Psoas muscle (tissue), 7 donors: ENCODE measurements at regions not wholly inside any gene's neighbourhood (a gene's known extent, or its start where the extent isn't known, plus 50 kb on each side); places are given as distances from the start of the nearest gene placed in this dataset.

Experiments
- ATAC-seq, 4 donors: fragments of 200-7000 bp; cut with Tn5 transposase; one replicate each; pipeline ENCODE4 v1.9.1; 2020; ENCODE audit warnings: moderate library complexity in 3 of 4, mild to moderate bottlenecking in 2 of 4
- DNase-seq, 2 donors: peaks; one replicate each; pipeline ENCODE4 v3.0.0-alpha.2; 2020
- H3K27ac ChIP-seq: fragments of 200-600 bp; one replicate; pipeline ENCODE4 v1.8.0; 2022
- H3K27me3 ChIP-seq, 3 donors: fragments of 200-600 bp in 1 of 3; one replicate each; pipeline versions ENCODE4 v1.6.1 to v1.8.0; 2013 to 2022; ENCODE audit warnings: low read length in 2 of 3, mild to moderate bottlenecking in 2 of 3, moderate library complexity in 1 of 3; ENCODE audit not compliant: insufficient read depth in 3 of 3
- H3K36me3 ChIP-seq, 2 donors: fragments of 200-600 bp in 1 of 2; one replicate each; pipeline versions ENCODE4 v1.6.1 to v1.8.0; 2013 to 2022; ENCODE audit warnings: low read depth in 1 of 2, mild to moderate bottlenecking in 1 of 2, moderate library complexity in 1 of 2; ENCODE audit not compliant: insufficient read depth in 1 of 2
- H3K4me1 ChIP-seq: fragments of 200-600 bp; one replicate; pipeline ENCODE4 v1.8.0; 2022
- H3K4me3 ChIP-seq: fragments of 200-600 bp; one replicate; pipeline ENCODE4 v1.8.0; 2022; ENCODE audit warnings: mild to moderate bottlenecking
- H3K9me3 ChIP-seq: fragments of 200-600 bp; one replicate; pipeline ENCODE4 v1.8.0; 2022
- WGBS, 3 donors: extraction: QIAGEN DNeasy Blood & Tissue Kit; methylation state at CpG; one replicate each; pipeline versions ENCODE4 v1.1.6 to v1.1.7; 2013; 5-methylcytosine and 5-hydroxymethylcytosine counted together
- intact Hi-C, 2 donors: fragments of 100-400 bp; cut with DNase I; formaldehyde crosslinking; loops; one replicate each; pipeline versions ENCODE4 v1.11.0 to v1.14.2; 2022
- TF ChIP-seq, protein P1 (sequence below): fragments of 200-600 bp; IDR thresholded peaks from one replicate; pipeline ENCODE4 v1.8.0; 2022; ENCODE audit warnings: antibody characterized with exemption
- donor health status: healthy with polysubstance abuse.
- donor health status: DM: no; HTN: no; CAD: no; lungs with moderate emphysema.
- donor health status: Bipolar disorder and iron deficiency.
- donor health status: healthy.
- donor health status: DM: yes; HTN: yes; CAD: no.
- donor health status: DM: no; HTN: no; CAD: no.
- donor health status: DM: yes; HTN: yes; CAD: no.

DNA sequence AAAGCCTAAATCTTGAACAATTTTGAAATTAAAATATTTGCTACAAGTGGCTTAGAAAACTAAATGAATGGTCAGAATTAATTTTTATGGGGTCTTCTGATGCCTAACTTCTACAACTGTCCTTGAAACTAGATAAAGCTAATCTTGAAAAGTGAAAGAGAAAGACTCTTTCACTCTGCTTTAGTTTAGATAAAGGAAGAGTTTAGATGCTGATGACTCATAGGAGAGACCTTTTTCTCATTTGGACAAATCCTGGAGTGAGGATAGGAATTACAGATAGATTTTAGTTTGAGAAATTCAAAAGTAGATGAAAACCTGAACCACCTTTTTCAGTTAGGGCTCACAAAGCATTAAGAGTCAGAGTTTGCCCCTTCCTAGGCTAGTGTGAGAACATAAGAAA is 342.3 kb upstream of the GRID2 start:
- TF ChIP-seq, protein P1, sequence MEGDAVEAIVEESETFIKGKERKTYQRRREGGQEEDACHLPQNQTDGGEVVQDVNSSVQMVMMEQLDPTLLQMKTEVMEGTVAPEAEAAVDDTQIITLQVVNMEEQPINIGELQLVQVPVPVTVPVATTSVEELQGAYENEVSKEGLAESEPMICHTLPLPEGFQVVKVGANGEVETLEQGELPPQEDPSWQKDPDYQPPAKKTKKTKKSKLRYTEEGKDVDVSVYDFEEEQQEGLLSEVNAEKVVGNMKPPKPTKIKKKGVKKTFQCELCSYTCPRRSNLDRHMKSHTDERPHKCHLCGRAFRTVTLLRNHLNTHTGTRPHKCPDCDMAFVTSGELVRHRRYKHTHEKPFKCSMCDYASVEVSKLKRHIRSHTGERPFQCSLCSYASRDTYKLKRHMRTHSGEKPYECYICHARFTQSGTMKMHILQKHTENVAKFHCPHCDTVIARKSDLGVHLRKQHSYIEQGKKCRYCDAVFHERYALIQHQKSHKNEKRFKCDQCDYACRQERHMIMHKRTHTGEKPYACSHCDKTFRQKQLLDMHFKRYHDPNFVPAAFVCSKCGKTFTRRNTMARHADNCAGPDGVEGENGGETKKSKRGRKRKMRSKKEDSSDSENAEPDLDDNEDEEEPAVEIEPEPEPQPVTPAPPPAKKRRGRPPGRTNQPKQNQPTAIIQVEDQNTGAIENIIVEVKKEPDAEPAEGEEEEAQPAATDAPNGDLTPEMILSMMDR: no peak
- intact Hi-C loops: no loop called here

DNA sequence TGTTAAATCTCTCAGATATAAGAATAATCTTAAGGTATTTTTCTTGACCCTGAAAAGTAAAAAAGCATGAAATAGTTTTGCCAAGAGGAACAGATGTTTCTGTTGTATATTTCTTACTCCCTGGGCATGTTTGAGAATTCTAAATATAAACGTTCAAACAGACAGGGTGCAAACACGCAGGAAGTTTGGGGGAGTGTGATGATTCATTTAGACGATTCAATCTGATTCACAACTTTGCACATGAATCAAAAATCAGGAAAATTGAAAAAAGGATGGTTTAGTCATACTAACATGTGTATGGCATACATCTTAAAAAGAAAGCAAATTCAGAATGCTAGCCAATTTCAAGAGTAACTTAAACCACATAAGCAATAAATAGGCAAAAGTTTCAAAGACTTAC is 340.3 kb upstream of the GRID2 start:
- WGBS, 3 donors: 9 to 24% (median 13%) methylated on average over 3 of the region's 3 CpGs
- Histone ChIP-seq H3K36me3 (no peaks in the 10 kb centered on the region), H3K27me3 (no peaks in the 10 kb centered on the region), H3K4me1 (no peaks in the 10 kb centered on the region), H3K4me3 (no peak overlapping the region), H3K27ac (no peak overlapping the region), H3K9me3 (no peaks in the 10 kb centered on the region)
- no peak for ATAC-seq
- DNase-seq: no peak
- intact Hi-C loops: no loop called here
- TF ChIP-seq, protein P1: no peak

More for the DNA sequence above, 342.3 kb upstream of the GRID2 start:
- Histone ChIP-seq H3K27me3 (no peaks in the 10 kb centered on the region), H3K4me3 (no peak overlapping the region), H3K4me1 (no peaks in the 10 kb centered on the region), H3K36me3 (no peaks in the 10 kb centered on the region), H3K27ac (no peak overlapping the region), H3K9me3 (no peaks in the 10 kb centered on the region)
- no peak for ATAC-seq
- DNase-seq: no peak

DNA sequence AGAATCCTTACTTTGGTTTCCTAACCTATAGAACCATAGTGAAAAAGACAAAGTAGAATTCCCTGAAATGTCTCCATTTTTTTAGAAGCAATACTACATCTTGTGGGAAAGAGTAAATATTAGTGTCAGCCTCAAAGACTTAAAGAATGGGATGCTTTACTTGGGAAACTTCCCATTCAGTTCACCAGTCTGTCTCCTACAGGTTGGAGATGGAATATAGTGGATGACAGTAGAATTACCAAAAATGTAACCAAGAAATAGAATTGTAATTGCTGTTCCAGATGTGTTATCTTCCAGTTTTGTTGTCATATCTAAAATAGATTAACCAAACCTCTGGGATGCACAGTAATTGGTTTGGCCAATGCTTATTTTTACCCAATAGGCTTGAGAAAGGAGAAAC is 338.6 kb upstream of the GRID2 start:
- TF ChIP-seq, protein P1: no peak
- H3K36me3 ChIP-seq: no peaks in the 10 kb centered on the region
- no peaks in the 10 kb centered on the region for H3K4me1 ChIP-seq
- no peaks in the 10 kb centered on the region for H3K27me3 ChIP-seq
- ATAC-seq: no peak
- no peak overlapping the region for H3K4me3 ChIP-seq
- no peak overlapping the region for H3K27ac ChIP-seq
- DNase-seq: no peak
- intact Hi-C loops: no loop called here
- no peaks in the 10 kb centered on the region for H3K9me3 ChIP-seq

DNA sequence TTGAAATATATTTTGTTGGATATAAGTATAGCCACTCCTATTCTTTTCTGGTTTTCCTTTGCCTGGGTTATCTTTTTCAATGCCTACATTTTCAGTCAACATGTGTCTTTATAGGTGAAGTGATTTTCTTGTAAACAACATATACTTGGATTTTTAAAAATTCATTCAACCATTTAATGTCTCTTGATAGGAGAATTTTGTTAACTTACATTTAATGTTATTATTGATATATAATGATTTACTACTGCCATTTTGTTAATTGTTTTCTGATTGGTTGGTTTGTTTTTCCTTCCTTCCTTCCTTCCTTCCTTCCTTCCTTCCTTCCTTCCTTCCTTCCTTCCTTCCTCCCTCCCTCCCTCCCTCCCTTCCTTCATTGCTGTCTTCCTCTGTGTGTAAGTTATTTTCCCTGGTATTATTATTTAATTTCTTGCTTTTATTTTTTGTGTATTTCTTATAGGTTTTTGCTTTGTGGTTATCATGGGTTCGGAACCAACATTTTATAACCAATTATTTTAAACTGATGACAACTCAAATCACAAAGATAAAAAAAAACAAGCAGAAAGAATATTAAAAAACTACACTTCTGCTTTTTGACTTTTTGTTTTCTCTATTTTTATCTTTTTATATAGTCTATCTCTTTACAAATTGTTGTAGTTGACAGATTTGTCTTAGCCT is 330.1 kb upstream of the GRID2 start:
- no peak overlapping the region for H3K4me3 ChIP-seq
- H3K4me1 ChIP-seq: no peaks in the 10 kb centered on the region
- no peaks in the 10 kb centered on the region for H3K9me3 ChIP-seq
- no peak for ATAC-seq
- no peaks in the 10 kb centered on the region for H3K27me3 ChIP-seq
- no peak overlapping the region for H3K27ac ChIP-seq
- intact Hi-C loops: no loop called here
- TF ChIP-seq, protein P1: no peak
- no peaks in the 10 kb centered on the region for H3K36me3 ChIP-seq
- no peak for DNase-seq
- WGBS, 3 donors: 86 to 91% (median 88%) methylated on average over 1 of the region's 1 CpG

DNA sequence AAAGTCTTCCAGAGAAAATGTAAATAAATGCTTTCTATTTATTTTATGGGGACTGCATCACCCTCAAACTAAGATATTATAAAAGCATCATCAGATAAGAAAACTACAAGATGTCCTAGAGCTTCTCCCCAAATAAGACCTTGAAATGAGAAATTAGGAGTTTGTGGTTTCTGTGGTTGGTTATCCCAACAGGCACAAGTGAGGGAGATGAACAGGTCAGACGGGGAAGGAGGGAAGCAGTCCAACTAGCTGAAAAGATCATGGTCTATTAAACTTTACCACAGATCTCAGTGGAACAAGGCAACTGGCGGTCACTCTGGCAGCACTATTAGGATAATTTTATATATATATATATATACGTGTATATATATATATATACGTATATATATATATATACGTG is 319.3 kb upstream of the GRID2 start:
- Histone ChIP-seq H3K4me1 (no peaks in the 10 kb centered on the region), H3K27me3 (no peaks in the 10 kb centered on the region), H3K4me3 (no peak overlapping the region), H3K27ac (no peak overlapping the region), H3K36me3 (no peaks in the 10 kb centered on the region), H3K9me3 (no peaks in the 10 kb centered on the region)
- WGBS, 3 donors: 77 to 83% (median 81%) methylated on average over 5 of the region's 5 CpGs
- intact Hi-C loops: no loop called here
- ATAC-seq: no peak
- no peak for DNase-seq
- TF ChIP-seq, protein P1: no peak
